Activated CD8-positive, alpha-beta T cell treated with anti-CD3 and anti-CD28 coated beads for 36 hours (primary cell): ENCODE measurements at regions not wholly inside any gene's neighbourhood (a gene's known extent, or its start where the extent isn't known, plus 50 kb on each side); places are given as distances from the start of the nearest gene placed in this dataset.

Experiments used
- ATAC-seq: fragments of 200-7000 bp; cut with Tn5 transposase; one replicate; pipeline ENCODE4 v1.10.0; 2021; ENCODE audit warnings: mild to moderate bottlenecking, moderate library complexity
- CTCF ChIA-PET: fragments of 350-600 bp; sonication (Branson Sonifier 250); formaldehyde crosslinking; loops from one replicate; lab custom pipeline; 2021; ENCODE audit warnings: antibody characterized with exemption; lab: Charles Lee
- POLR2A ChIA-PET: fragments of 350-600 bp; sonication (Branson Sonifier 250); formaldehyde crosslinking; loops from one replicate; lab custom pipeline; 2021; ENCODE audit warnings: antibody characterized with exemption; lab: Charles Lee
- DNase-seq: peaks from one replicate; pipeline ENCODE4 v3.0.0-alpha.2; 2020
- H3K27ac Mint-ChIP-seq: one replicate; pipeline ENCODE4 v1.8.0; 2021; ENCODE audit warnings: mild to moderate bottlenecking, mixed read lengths
- H3K27me3 Mint-ChIP-seq: one replicate; pipeline ENCODE4 v1.8.0; 2021; ENCODE audit warnings: mixed read lengths
- H3K36me3 Mint-ChIP-seq: one replicate; pipeline ENCODE4 v1.8.0; 2021; ENCODE audit warnings: low read depth, mixed read lengths
- H3K4me1 Mint-ChIP-seq: one replicate; pipeline ENCODE4 v1.8.0; 2021; ENCODE audit warnings: low read depth, mixed read lengths
- H3K4me3 Mint-ChIP-seq: one replicate; pipeline ENCODE4 v1.8.0; 2021; ENCODE audit warnings: mild to moderate bottlenecking, moderate library complexity, mixed read lengths
- H3K9me3 Mint-ChIP-seq: one replicate; pipeline ENCODE4 v1.8.0; 2021; ENCODE audit warnings: mixed read lengths
- intact Hi-C: fragments of 100-400 bp; cut with micrococcal nuclease; formaldehyde crosslinking; loops from one replicate; pipeline ENCODE4 v1.10.0; 2022
- TF ChIP-seq, protein P1 (sequence below): fragments of 200-600 bp; IDR thresholded peaks from one replicate; pipeline ENCODE4 v1.8.0; 2022; ENCODE audit warnings: antibody characterized with exemption, mild to moderate bottlenecking

- ChIA-PET POLR2A (no interaction called here), CTCF (no interaction called here)
- Mint-ChIP-seq H3K4me3 (no peak overlapping the region), H3K4me1 (no peaks in the 10 kb centered on the region), H3K36me3 (no peaks in the 10 kb centered on the region), H3K27ac (no peak overlapping the region), H3K27me3 (no peaks in the 10 kb centered on the region), H3K9me3 (peaks cover 7% of the 10 kb centered on the region)
- TF ChIP-seq, protein P1, sequence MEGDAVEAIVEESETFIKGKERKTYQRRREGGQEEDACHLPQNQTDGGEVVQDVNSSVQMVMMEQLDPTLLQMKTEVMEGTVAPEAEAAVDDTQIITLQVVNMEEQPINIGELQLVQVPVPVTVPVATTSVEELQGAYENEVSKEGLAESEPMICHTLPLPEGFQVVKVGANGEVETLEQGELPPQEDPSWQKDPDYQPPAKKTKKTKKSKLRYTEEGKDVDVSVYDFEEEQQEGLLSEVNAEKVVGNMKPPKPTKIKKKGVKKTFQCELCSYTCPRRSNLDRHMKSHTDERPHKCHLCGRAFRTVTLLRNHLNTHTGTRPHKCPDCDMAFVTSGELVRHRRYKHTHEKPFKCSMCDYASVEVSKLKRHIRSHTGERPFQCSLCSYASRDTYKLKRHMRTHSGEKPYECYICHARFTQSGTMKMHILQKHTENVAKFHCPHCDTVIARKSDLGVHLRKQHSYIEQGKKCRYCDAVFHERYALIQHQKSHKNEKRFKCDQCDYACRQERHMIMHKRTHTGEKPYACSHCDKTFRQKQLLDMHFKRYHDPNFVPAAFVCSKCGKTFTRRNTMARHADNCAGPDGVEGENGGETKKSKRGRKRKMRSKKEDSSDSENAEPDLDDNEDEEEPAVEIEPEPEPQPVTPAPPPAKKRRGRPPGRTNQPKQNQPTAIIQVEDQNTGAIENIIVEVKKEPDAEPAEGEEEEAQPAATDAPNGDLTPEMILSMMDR, result no peak
- intact Hi-C loops, result no loop called here
- ATAC-seq, result no peak
- no peak for DNase-seq
Observed at GRCh38 chr4:171538601-171539100, 274.6 kb upstream of the GALNTL6 start.

GRCh38 chr4:171534391-171534790 lies 278.8 kb upstream of the GALNTL6 start:
- no peaks in the 10 kb centered on the region for H3K4me1 Mint-ChIP-seq
- peaks cover 9% of the 10 kb centered on the region for H3K9me3 Mint-ChIP-seq
- ATAC-seq (no peak), DNase-seq (no peak)
- TF ChIP-seq, protein P1, result no peak
- ChIA-PET POLR2A (no interaction called here), CTCF (no interaction called here)
- intact Hi-C loops, result no loop called here
- no peak overlapping the region for H3K4me3 Mint-ChIP-seq
- no peaks in the 10 kb centered on the region for H3K27me3 Mint-ChIP-seq
- H3K27ac Mint-ChIP-seq, result no peak overlapping the region
- H3K36me3 Mint-ChIP-seq, result no peaks in the 10 kb centered on the region

- no peaks in the 10 kb centered on the region for H3K4me1 Mint-ChIP-seq
- H3K27me3 Mint-ChIP-seq, result no peaks in the 10 kb centered on the region
- TF ChIP-seq, protein P1, result no peak
- peaks cover 7% of the 10 kb centered on the region for H3K9me3 Mint-ChIP-seq
- ATAC-seq (no peak), DNase-seq (no peak)
- ChIA-PET POLR2A (no interaction called here), CTCF (no interaction called here)
- no peak overlapping the region for H3K27ac Mint-ChIP-seq
- H3K36me3 Mint-ChIP-seq, result no peaks in the 10 kb centered on the region
- H3K4me3 Mint-ChIP-seq, result no peak overlapping the region
- intact Hi-C loops, result no loop called here
Observed at GRCh38 chr4:171532968-171533367, 280.2 kb upstream of the GALNTL6 start.

- ChIA-PET POLR2A (no interaction called here), CTCF (no interaction called here)
- peaks cover under 1% of the 10 kb centered on the region for H3K9me3 Mint-ChIP-seq
Observed at GRCh38 chr4:171524903-171525302, 288.3 kb upstream of the GALNTL6 start.

DNA sequence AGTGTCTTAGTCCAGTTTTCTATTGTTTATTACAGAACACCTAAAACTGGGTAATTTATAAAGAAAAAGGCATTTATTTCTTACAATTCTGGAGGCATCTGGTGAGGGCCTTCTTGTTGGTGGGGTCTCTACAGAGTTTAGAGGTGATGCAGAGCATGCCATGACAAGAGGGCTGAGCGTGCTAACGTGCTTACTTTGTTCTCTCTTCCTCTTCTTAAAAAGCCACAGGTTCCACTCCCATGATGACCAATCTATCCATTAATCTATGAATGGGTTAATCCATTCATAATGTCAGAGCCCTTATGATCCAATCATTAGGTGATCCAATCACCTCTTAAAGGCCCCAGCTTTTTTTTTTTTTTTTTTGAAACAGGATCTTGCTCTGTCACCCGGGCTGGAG lies 291.5 kb upstream of the GALNTL6 start:
- Mint-ChIP-seq H3K36me3 (no peaks in the 10 kb centered on the region), H3K27me3 (no peaks in the 10 kb centered on the region), H3K9me3 (no peaks in the 10 kb centered on the region), H3K27ac (no peak overlapping the region), H3K4me3 (no peak overlapping the region), H3K4me1 (no peaks in the 10 kb centered on the region)
- ChIA-PET POLR2A (no interaction called here), CTCF (no interaction called here)
- intact Hi-C loops, result no loop called here
- DNase-seq (no peak), ATAC-seq (no peak)
- TF ChIP-seq, protein P1, result no peak

More at GRCh38 chr4:171524903-171525302, 288.3 kb upstream of the GALNTL6 start:
- H3K4me3 Mint-ChIP-seq, result no peak overlapping the region
- no peaks in the 10 kb centered on the region for H3K36me3 Mint-ChIP-seq
- no peaks in the 10 kb centered on the region for H3K27me3 Mint-ChIP-seq
- TF ChIP-seq, protein P1, result no peak
- DNase-seq, result no peak
- no peaks in the 10 kb centered on the region for H3K4me1 Mint-ChIP-seq
- no peak for ATAC-seq
- no peak overlapping the region for H3K27ac Mint-ChIP-seq
- intact Hi-C loops, result no loop called here
